Omental fat pad (tissue), 3 donors: ENCODE measurements at regions not wholly inside any gene's neighbourhood (a gene's known extent, or its start where the extent isn't known, plus 50 kb on each side); places are given as distances from the start of the nearest gene placed in this dataset.

Source experiments
- ATAC-seq: fragments of 150-250 bp; one replicate; pipeline ENCODE4 v1.9.1; 2016; ENCODE audit warnings: mild to moderate bottlenecking, moderate library complexity; ENCODE audit not compliant: low FRiP score
- DNase-seq: peaks from one replicate; pipeline ENCODE4 v3.0.0-alpha.2; 2019; ENCODE audit warnings: low spot score
- TF ChIP-seq, protein P1 (sequence below), 3 donors: fragments of 450-650 bp; IDR thresholded peaks; one replicate each; pipeline ENCODE4 v1.5.1; 2016 to 2017; ENCODE audit warnings: antibody characterized with exemption in 3 of 3, mild to moderate bottlenecking in 3 of 3, moderate library complexity in 2 of 3

DNA sequence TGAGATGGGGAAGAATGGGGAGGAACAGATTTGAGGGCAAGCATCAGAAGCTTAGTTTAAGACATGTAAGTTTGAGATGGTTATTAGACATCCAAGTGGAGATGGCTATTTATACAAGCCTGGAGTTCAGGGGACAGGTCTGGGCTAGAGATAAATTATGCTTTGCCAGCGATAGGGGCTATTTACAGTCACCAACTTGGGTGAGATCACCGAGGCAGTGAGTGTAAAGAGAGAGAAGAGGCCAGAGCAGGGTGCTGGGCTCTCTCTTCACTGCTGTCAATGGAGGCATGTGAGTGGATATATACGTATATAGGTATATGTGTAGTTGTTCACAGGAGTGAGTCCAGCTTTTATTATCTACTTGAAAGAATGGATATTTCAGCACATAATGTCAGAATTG, 81.0 kb downstream of the QPCT start:
- TF ChIP-seq, protein P1, sequence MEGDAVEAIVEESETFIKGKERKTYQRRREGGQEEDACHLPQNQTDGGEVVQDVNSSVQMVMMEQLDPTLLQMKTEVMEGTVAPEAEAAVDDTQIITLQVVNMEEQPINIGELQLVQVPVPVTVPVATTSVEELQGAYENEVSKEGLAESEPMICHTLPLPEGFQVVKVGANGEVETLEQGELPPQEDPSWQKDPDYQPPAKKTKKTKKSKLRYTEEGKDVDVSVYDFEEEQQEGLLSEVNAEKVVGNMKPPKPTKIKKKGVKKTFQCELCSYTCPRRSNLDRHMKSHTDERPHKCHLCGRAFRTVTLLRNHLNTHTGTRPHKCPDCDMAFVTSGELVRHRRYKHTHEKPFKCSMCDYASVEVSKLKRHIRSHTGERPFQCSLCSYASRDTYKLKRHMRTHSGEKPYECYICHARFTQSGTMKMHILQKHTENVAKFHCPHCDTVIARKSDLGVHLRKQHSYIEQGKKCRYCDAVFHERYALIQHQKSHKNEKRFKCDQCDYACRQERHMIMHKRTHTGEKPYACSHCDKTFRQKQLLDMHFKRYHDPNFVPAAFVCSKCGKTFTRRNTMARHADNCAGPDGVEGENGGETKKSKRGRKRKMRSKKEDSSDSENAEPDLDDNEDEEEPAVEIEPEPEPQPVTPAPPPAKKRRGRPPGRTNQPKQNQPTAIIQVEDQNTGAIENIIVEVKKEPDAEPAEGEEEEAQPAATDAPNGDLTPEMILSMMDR (IDR thresholded peaks at IDR 0.05): no peak
- DNase-seq (no peak), ATAC-seq (no peak)

DNA sequence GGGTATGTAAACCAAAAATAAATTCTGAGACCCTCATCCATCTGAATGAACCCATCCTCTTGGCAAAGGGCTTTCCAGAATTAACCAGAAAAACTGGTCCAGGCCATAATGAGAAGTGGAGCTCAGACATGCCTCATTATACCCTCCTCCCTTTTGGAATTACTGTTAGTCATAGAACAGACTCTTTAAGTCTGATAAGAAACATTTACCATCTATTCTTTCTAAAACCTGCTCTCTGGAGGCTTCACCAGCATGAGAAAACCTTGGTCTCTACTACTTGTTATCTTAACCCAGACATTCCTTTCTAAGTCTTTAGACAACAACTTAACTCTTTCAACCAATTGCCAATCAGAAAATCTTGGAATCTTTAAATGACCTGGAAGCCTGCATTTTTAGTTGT, 82.8 kb downstream of the QPCT start:
- TF ChIP-seq, protein P1 (IDR thresholded peaks at IDR 0.05): no peak
- ATAC-seq: no peak
- no peak for DNase-seq

DNA sequence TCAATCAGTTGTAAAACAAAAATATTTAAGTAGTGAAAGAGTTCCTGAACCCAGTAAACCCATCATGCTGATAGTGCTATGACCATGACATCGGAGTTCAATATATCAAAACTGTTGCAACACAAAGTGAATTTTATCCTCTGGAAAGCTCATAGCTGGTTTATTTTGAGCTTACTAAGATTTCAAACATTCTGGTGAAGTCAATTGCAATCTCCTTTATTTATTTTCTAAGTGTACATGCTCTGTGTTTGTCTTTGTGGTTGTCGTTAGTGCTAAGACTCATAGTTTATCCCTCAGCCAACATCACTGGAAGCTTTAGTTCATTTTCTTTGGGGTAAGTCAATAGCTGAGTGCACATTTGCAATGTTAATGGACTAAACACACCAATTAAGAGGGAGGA, 91.9 kb downstream of the QPCT start:
- DNase-seq: no peak
- TF ChIP-seq, protein P1 (IDR thresholded peaks at IDR 0.05): no peak
- no peak for ATAC-seq

DNA sequence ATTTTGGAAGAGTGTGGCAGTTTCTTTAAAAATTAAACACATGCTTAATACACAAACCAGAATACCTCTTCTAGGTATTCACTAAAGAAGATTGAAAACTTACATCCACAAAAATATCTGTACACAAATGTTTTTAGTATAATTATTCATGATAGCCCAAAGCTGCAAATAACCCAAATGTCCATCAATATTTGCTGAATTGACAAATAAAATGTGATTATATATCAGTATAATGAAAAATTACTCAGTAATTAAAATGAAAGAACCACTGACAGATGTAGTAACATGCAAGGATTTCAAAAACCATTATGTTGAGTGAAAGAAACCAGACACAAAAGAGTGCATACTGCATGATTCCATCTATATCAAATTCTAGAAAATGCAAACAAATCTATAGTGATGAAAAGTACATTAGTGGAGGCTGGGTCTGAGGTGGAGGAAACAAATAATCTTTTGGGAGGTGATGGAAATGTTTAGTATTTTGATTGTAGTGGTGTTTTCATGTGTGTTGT, 94.8 kb downstream of the QPCT start:
- ATAC-seq (no peak), DNase-seq (no peak)
- TF ChIP-seq, protein P1 (IDR thresholded peaks at IDR 0.05): no peak

DNA sequence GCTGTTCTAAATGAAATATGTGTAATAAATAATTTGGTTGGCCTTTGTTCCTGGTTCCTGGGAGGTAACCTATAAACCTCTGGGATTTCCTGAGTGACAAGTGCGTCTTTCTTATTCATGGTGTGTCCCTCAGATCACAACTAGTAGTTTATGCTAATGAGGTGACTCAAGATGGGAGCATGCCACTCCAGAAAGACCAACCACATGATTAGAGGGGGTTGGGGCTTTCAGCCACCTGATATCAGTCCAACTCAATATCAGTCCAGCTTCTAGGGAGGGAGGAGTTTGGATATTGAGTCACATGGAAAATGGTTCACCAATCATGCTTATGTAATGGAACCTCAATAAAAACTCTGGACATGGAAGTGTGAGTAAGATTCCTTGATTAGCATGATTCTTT, 96.6 kb downstream of the QPCT start:
- TF ChIP-seq, protein P1 (IDR thresholded peaks at IDR 0.05): no peak
- DNase-seq (no peak), ATAC-seq (no peak)

DNA sequence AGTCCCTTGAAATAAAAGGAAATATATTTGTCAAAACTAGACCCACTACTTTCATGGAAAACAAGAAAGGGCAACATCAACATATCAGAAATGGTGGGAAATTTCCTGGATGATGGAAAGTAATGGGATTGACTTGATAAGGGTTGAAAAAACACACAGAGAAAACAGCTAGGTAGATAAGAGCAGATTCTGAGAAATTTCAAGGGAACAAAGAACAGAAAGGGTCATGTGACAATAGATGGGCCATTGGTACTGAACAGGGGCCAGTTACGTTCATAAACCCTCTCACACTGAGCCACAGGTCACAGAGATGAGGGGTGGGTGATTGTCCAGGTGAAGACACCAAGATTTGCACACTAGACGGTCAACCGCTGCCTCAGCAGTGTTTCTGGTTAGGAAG, 98.7 kb downstream of the QPCT start:
- ATAC-seq (no peak), DNase-seq (no peak)
- TF ChIP-seq, protein P1 (IDR thresholded peaks at IDR 0.05): no peak

DNA sequence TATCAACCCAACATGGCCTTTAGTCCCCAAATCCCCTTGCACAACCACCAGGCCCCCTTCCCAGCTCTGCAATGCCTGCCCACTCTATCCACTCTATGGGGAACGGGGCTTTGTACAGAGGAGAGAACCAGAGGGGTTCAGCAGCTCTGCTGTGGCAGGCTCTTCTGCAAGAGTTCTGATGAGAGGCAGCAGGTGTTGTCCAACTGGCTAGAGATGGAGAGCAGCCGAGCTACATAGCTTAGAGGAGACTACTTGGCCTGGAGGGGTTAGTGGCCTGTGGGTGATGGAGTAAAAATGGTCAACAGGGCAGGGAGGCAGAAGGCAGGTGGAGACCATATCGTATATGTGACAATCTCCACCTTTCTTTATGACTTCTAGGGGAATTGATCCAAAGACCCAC, 103.0 kb downstream of the QPCT start:
- ATAC-seq: no peak
- no peak for DNase-seq
- TF ChIP-seq, protein P1 (IDR thresholded peaks at IDR 0.05): no peak
